Stimulated activated CD8-positive, alpha-beta memory T cell treated with anti-CD3 and anti-CD28 coated beads, Interleukin-12 subunit alpha, Interleukin-12 subunit beta, amount 100 ng/mL, for 4 hours (primary cell): ENCODE measurements at regions not wholly inside any gene's neighbourhood (a gene's known extent, or its start where the extent isn't known, plus 50 kb on each side); places are given as distances from the start of the nearest gene placed in this dataset.

Experiments used
- DNase-seq: peaks from one replicate; pipeline ENCODE4 v3.0.0-alpha.2; 2020; ENCODE audit warnings: low read depth

GRCh38 chr21:15241997-15242736 lies 177.4 kb upstream of the NRIP1 start:
- DNase-seq, result no peak

DNA sequence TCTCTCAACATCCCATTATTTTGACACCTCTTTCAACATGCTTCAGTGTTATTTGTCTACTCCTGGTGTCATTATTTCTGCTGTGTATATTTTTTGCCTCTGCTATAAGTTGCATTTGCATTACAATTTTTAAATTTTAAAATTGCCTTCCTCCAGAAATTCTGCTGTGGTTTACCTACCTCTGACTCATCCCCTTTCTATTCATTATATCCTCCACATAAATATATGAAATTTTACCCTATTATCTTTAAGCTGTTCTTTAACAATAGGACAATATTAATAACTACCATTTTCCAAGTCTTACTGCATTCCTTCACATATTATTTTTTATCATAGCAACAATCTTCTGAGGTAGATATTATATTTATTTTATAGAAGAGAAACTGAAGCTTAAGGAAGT lies 178.1 kb upstream of the NRIP1 start:
- DNase-seq, result no peak

DNA sequence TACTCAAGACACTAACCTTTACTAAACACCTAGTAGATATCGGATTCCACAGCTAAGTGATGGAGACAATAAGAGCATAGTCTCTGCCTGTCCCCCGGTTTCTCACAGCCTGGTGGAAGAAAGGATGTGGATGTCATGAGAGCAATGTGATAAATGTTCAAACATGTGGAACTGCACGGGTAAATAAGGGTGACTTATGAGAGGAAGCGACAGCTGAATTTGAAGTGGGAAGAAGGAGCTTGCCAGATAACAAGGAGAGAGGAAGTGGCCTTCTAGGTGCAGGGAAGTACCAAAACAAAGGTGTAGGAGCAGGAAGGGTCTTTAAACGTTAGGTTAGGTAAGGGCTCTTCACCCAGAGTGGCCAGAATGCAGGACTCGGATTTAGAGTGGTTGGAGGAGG lies 178.6 kb upstream of the NRIP1 start:
- no peak for DNase-seq

DNA sequence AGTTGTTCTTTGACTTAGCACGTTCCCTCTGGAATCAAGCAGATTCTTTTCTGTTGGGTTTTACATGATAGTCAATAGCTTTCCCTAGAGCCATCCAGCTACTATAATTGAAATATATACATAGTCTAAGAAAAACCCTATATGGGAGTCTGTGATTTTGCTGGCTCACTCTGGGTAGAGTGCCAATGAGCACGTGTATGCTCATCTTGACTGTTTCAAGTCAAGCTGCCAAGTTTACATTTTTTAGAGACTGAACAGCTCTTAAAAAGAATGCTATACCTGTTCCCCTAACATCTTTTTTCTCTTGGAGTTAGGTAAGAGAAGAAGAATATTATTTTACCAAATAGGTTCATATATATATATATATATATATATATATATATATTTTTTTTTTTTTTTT lies 182.8 kb upstream of the NRIP1 start:
- DNase-seq, result no peak

DNA sequence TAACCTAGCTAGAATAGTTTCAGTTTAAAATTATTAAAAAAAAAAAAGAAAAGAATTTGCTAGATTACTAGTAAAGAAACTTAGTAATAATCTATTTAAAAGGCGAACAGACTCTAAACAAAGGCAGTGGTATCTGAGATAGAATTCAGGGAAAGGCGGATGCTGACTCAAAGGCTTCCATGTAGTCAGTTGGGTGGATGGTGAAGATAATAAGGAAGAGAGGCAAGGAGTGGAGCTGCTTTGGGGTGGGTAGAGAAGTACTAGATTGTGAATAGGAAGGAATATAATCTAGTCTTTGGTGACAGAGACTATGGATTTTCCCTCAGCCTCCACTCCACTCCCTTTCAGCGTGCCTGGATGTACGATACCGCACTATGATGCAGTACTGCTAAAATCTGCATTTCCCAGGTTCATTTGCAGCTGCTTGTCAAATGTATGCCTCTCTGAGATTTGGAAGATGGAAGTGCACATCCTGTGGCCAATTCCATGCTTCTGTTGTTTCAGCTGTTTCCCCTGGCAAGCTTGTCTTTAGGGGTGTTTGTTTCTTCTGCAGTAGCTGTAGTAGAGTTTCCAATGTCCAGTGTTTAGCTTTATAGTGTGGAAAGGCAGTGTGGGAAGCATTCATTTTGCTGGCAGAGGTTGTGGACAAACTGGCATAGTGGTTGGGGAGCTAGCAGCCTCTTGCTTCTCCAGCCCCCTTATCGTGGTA lies 184.6 kb upstream of the NRIP1 start:
- no peak for DNase-seq

GRCh38 chr21:15250384-15250783 lies 185.6 kb upstream of the NRIP1 start:
- no peak for DNase-seq

- DNase-seq, result no peak
These were observed 187.6 kb upstream of the NRIP1 start for GRCh38 chr21:15252431-15252830.

DNA sequence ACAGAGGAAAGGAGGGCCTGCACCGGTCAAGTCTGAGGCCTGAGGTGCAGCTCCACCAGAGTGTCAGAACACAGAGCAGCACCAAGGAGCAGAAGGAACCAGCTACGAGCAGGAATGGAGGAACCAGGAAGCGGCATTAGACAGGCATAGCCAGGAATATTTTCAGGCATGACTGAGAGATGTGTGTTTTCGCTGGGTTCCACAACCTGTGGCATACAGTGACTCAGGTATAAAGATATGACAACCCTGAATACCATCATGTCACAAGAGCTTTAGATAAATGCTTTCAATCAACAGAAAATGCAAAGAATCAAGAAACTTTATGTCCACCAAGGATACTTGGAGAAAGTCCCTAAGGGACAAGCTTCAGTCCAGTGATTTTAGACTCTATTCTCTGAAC lies 189.3 kb upstream of the NRIP1 start:
- DNase-seq, result no peak

- no peak for DNase-seq
These were observed 190.5 kb upstream of the NRIP1 start for GRCh38 chr21:15255261-15255660.

DNA sequence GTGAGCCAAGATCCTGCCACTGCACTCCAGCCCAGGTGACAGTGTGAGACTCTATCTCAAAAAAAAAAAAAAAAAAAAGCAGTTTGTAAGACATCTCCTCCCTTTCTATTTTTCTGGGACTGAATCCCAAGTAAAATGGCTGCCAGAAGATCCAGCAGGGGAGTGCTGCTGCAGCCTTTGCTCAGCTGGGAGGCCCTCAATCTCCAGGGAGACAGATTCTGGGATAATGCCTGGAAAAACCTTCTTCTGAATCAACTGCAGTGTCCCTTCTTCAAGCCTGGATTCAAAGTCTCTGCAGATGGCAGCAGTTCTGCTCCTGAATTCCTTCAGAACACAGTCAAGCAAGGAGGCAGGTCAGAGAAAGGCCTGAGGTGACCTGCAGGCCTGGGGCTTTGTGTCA lies 191.0 kb upstream of the NRIP1 start:
- no peak for DNase-seq

- DNase-seq, result no peak
These were observed 192.2 kb upstream of the NRIP1 start for GRCh38 chr21:15256996-15257395.

- DNase-seq, result no peak
These were observed 192.8 kb upstream of the NRIP1 start for GRCh38 chr21:15257646-15258045.

DNA sequence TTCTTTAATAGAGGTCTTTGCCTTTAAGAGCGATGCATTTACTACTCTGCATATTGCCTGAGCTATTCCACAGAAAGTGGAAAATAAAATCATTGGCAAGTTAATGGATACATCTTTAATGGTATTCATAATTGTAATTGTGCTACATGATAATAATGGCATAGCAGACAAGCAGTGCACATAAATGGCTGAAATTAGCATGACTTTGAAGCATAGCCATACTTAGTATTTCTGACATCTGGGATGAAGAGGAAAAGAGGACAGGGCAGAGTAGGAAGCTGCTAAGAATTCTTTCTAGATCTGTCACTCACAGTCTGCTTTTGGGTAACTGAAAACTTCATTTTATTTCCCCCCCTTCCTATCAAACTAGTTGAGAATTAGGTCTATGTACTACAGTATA lies 195.0 kb upstream of the NRIP1 start:
- no peak for DNase-seq

DNA sequence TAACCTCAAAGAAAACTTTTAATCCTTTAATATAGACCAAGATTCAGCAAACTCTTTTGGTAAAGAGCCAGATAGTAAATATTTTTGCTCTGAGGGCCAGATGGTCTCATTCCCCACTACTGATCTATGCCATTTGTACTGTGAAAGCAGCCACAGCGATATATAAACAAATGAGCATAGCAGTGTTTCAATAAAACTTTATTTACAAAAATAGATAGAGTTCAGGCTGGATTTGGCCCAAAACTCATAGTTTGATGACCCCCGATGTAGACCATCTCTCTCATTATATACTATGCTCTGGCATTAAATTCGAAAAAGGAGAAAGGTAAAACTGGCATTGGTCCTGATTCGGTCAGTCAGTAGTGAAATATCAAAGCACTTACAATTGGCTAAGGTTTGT lies 195.8 kb upstream of the NRIP1 start:
- no peak for DNase-seq

DNA sequence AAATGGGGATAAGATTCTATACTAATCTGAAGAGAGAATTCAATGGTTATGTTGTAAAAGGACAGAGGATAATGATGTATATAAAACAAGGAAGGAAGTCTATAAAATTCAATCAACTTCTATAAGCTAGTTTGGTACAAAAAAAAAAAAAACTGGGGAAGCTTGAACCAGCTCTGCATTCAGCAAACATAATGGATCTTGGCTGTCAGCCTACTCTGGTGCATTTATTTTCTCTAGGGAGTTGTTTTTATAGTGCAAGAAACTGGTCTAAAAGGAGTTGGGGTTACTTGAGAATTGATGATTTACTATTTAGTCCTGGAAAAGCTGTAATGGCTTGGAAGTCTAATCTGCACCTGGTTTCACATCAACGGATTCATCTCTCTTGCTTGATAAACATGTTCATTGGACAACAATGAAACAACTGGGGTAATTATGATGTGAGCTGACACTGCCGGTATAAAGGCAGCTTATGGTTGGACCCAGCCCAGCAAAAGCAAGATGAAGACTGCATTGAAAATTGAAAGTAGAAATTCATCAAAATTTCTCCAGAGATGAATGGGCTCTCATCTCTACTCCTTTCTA lies 199.4 kb upstream of the NRIP1 start:
- no peak for DNase-seq

- no peak for DNase-seq
These were observed 207.4 kb upstream of the NRIP1 start for GRCh38 chr21:15272171-15272570.

GRCh38 chr21:15272591-15272990 lies 207.8 kb upstream of the NRIP1 start:
- no peak for DNase-seq

- DNase-seq, result no peak
These were observed 208.4 kb upstream of the NRIP1 start for GRCh38 chr21:15273244-15273643.

- no peak for DNase-seq
These were observed 210.1 kb upstream of the NRIP1 start for GRCh38 chr21:15274701-15275485.

DNA sequence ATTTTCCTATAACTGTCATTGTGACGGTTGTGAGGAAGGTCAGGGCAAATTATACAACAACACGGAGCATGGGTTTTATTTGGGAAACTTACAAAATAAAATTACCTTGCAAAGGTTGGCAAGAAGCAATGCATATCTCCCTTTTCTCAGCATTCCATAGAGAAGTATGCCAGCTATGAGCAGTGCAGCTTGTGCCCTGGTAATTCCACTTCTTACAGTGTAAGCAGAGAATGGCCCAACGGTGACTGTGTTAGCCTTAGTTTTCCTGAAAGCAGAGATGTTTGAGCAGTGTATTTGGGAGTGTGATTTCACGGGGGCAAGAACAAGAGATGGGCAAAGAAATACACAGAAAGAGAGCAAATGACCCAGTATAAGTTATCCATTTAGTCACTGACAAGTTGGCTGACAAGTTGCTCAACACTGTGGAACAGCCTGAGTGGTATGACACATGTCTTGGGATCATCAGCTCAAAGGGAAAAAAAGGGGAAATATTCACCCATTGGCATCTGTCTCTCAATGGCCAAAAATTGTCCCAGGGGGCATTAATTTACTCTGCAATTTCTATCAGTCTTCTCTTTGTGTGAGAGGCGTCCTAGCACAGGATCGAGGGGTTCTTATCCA lies 210.9 kb upstream of the NRIP1 start:
- DNase-seq, result no peak

- DNase-seq, result no peak
These were observed 211.4 kb upstream of the NRIP1 start for GRCh38 chr21:15276243-15276642.

DNA sequence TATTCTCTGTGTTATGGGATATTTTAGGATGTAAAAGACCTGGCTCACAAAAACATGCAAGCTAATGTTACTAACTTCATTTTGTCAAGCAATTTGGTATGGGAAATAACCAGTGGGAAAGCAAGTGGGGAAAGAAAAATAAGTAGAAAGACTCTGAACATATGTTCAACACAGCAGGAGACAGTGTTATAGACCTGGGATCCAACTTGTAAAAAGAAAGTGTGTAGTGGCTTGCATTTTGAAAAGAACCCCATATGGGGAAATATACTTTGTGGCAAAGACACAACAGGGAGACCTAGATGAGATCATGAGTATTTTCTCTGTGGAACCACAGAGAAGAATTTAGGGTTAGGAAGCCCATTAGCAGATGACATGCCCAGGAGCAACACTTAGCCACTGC lies 212.7 kb upstream of the NRIP1 start:
- no peak for DNase-seq
